BLaER1 (cell line): ENCODE measurements at regions not wholly inside any gene's neighbourhood (a gene's known extent, or its start where the extent isn't known, plus 50 kb on each side); places are given as distances from the start of the nearest gene placed in this dataset.
A peak's percentile ranks its signal among the peaks of the same experiment; 100 is the strongest.

Experiments used
- H3K27ac ChIP-seq: shearing (Covaris generic); formaldehyde crosslinking; 2 replicates; pipeline ENCODE4 v1.8.1; 2022
- H3K27me3 ChIP-seq: shearing (Covaris generic); formaldehyde crosslinking; 2 replicates; pipeline ENCODE4 v1.8.1; 2022
- H3K36me3 ChIP-seq: shearing (Covaris generic); formaldehyde crosslinking; 2 replicates; pipeline ENCODE4 v1.8.1; 2022
- H3K4me1 ChIP-seq: shearing (Covaris generic); formaldehyde crosslinking; 2 replicates; pipeline ENCODE4 v1.8.1; 2022
- H3K4me2 ChIP-seq: shearing (Covaris generic); formaldehyde crosslinking; 2 replicates; pipeline ENCODE4 v1.8.1; 2022
- H3K4me3 ChIP-seq: shearing (Covaris generic); formaldehyde crosslinking; 2 replicates; pipeline ENCODE4 v1.8.1; 2022
- H3K9ac ChIP-seq: shearing (Covaris generic); formaldehyde crosslinking; 2 replicates; pipeline ENCODE4 v1.8.1; 2022
- H3K9me3 ChIP-seq: shearing (Covaris generic); formaldehyde crosslinking; 2 replicates; pipeline ENCODE4 v1.8.1; 2022
- H4K20me1 ChIP-seq: shearing (Covaris generic); formaldehyde crosslinking; 2 replicates; pipeline ENCODE4 v1.8.1; 2022
- Cebpa-rat ChIP-seq: shearing (Covaris generic); IDR thresholded peaks from 2 replicates; pipeline ENCODE4 v1.8.1; 2022

- Histone ChIP-seq H3K36me3 (no peaks in the 10 kb centered on the region), H3K27ac (no peak overlapping the region), H3K4me1 (no peaks in the 10 kb centered on the region), H3K4me2 (no peak overlapping the region), H4K20me1 (no peaks in the 10 kb centered on the region), H3K9ac (no peak overlapping the region), H3K27me3 (no peaks in the 10 kb centered on the region), H3K4me3 (no peak overlapping the region), H3K9me3 (no peaks in the 10 kb centered on the region; the same call in 1 of the 2 replicates)
- no peak for TF ChIP-seq Cebpa-rat
Measured at GRCh38 chr15:97076011-97076410, 745.5 kb downstream of the NR2F2 start.

- Histone ChIP-seq H3K27me3 (no peaks in the 10 kb centered on the region), H3K4me2 (no peak overlapping the region)
Measured at GRCh38 chr15:97077975-97078374, 747.5 kb downstream of the NR2F2 start.

GRCh38 chr15:97078591-97078990 lies 748.1 kb downstream of the NR2F2 start:
- peaks cover 8% of the 10 kb centered on the region; the same call in 1 of the 2 replicates for H4K20me1 ChIP-seq
- TF ChIP-seq Cebpa-rat, result no peak
- no peak overlapping the region for H3K9ac ChIP-seq
- H3K27ac ChIP-seq, result no peak overlapping the region
- H3K4me3 ChIP-seq, result no peak overlapping the region
- H3K4me2 ChIP-seq, result no peak overlapping the region
- H3K27me3 ChIP-seq, result no peaks in the 10 kb centered on the region
- no peaks in the 10 kb centered on the region for H3K36me3 ChIP-seq
- peaks cover 14% of the 10 kb centered on the region for H3K4me1 ChIP-seq
- H3K9me3 ChIP-seq, result no peaks in the 10 kb centered on the region; the same call in 1 of the 2 replicates

More at GRCh38 chr15:97077975-97078374, 747.5 kb downstream of the NR2F2 start:
- TF ChIP-seq Cebpa-rat, result no peak
- H3K9me3 ChIP-seq, result no peaks in the 10 kb centered on the region; the same call in 1 of the 2 replicates
- no peak overlapping the region for H3K9ac ChIP-seq
- H3K27ac ChIP-seq, result no peak overlapping the region
- H3K4me1 ChIP-seq, result peaks cover 8% of the 10 kb centered on the region
- no peak overlapping the region for H3K4me3 ChIP-seq
- H3K36me3 ChIP-seq, result no peaks in the 10 kb centered on the region
- peaks cover 3% of the 10 kb centered on the region; the same call in 1 of the 2 replicates for H4K20me1 ChIP-seq

GRCh38 chr15:97081666-97082226 lies 751.2 kb downstream of the NR2F2 start:
- Histone ChIP-seq H3K36me3 (no peaks in the 10 kb centered on the region), H4K20me1 (peaks cover 33% of the 10 kb centered on the region; the same call in 1 of the 2 replicates), H3K27me3 (peaks cover 20% of the 10 kb centered on the region), H3K27ac (no peak overlapping the region), H3K4me2 (no peak overlapping the region), H3K4me3 (no peak overlapping the region), H3K9ac (no peak overlapping the region), H3K9me3 (no peaks in the 10 kb centered on the region), H3K4me1 (peaks cover 42% of the 10 kb centered on the region)
- no peak for TF ChIP-seq Cebpa-rat

- peak overlapping the region; percentile 86 for H3K4me2 ChIP-seq
- no peaks in the 10 kb centered on the region for H3K9me3 ChIP-seq
Measured at GRCh38 chr15:97082830-97083229, 752.3 kb downstream of the NR2F2 start.

GRCh38 chr15:97084650-97085049 lies 754.1 kb downstream of the NR2F2 start:
- Histone ChIP-seq H3K36me3 (no peaks in the 10 kb centered on the region), H3K27ac (no peak overlapping the region), H3K4me1 (peaks cover 42% of the 10 kb centered on the region), H3K4me3 (peak overlapping the region; percentile 45), H3K9me3 (no peaks in the 10 kb centered on the region), H3K4me2 (peak overlapping the region; percentile 86), H3K27me3 (peaks cover 25% of the 10 kb centered on the region), H3K9ac (no peak overlapping the region), H4K20me1 (peaks cover 33% of the 10 kb centered on the region; the same call in 1 of the 2 replicates)
- no peak for TF ChIP-seq Cebpa-rat

More at GRCh38 chr15:97082830-97083229, 752.3 kb downstream of the NR2F2 start:
- no peak overlapping the region for H3K9ac ChIP-seq
- H3K27me3 ChIP-seq, result peaks cover 25% of the 10 kb centered on the region
- peaks cover 33% of the 10 kb centered on the region; the same call in 1 of the 2 replicates for H4K20me1 ChIP-seq
- no peak overlapping the region for H3K4me3 ChIP-seq
- H3K4me1 ChIP-seq, result peaks cover 42% of the 10 kb centered on the region
- TF ChIP-seq Cebpa-rat, result no peak
- H3K27ac ChIP-seq, result no peak overlapping the region
- no peaks in the 10 kb centered on the region for H3K36me3 ChIP-seq

- Histone ChIP-seq H3K4me2 (peak overlapping the region; percentile 86), H3K4me1 (peaks cover 42% of the 10 kb centered on the region), H3K27ac (no peak overlapping the region), H3K36me3 (no peaks in the 10 kb centered on the region), H3K9me3 (no peaks in the 10 kb centered on the region), H3K9ac (no peak overlapping the region), H4K20me1 (peaks cover 33% of the 10 kb centered on the region; the same call in 1 of the 2 replicates), H3K27me3 (peaks cover 25% of the 10 kb centered on the region), H3K4me3 (no peak overlapping the region)
- no peak for TF ChIP-seq Cebpa-rat
Measured at GRCh38 chr15:97085731-97086130, 755.2 kb downstream of the NR2F2 start.

- Histone ChIP-seq H3K4me2 (no peak overlapping the region), H3K4me1 (peaks cover 42% of the 10 kb centered on the region), H3K4me3 (no peak overlapping the region), H3K9me3 (no peaks in the 10 kb centered on the region), H4K20me1 (peaks cover 33% of the 10 kb centered on the region; the same call in 1 of the 2 replicates), H3K36me3 (no peaks in the 10 kb centered on the region), H3K27ac (no peak overlapping the region), H3K9ac (no peak overlapping the region), H3K27me3 (peaks cover 25% of the 10 kb centered on the region)
- no peak for TF ChIP-seq Cebpa-rat
Measured at GRCh38 chr15:97087006-97087741, 756.7 kb downstream of the NR2F2 start.

GRCh38 chr15:97091093-97091492 lies 760.6 kb downstream of the NR2F2 start:
- peaks cover 12% of the 10 kb centered on the region for H3K27me3 ChIP-seq
- H3K9me3 ChIP-seq, result no peaks in the 10 kb centered on the region
- no peaks in the 10 kb centered on the region for H3K36me3 ChIP-seq
- peaks cover 2% of the 10 kb centered on the region; the same call in 1 of the 2 replicates for H4K20me1 ChIP-seq
- H3K4me3 ChIP-seq, result no peak overlapping the region
- no peak overlapping the region for H3K27ac ChIP-seq
- no peak for TF ChIP-seq Cebpa-rat
- H3K4me1 ChIP-seq, result peaks cover 3% of the 10 kb centered on the region
- no peak overlapping the region for H3K4me2 ChIP-seq
- no peak overlapping the region for H3K9ac ChIP-seq

- Histone ChIP-seq H3K4me3 (no peak overlapping the region), H3K9me3 (no peaks in the 10 kb centered on the region), H3K4me1 (no peaks in the 10 kb centered on the region), H3K27ac (no peak overlapping the region), H3K4me2 (no peak overlapping the region), H4K20me1 (no peaks in the 10 kb centered on the region), H3K27me3 (no peaks in the 10 kb centered on the region), H3K9ac (no peak overlapping the region), H3K36me3 (no peaks in the 10 kb centered on the region)
- TF ChIP-seq Cebpa-rat, result no peak
Measured at GRCh38 chr15:97092656-97093055, 762.2 kb downstream of the NR2F2 start.
